ENCODE measurements at regions not wholly inside any gene's neighbourhood (a gene's known extent, or its start where the extent isn't known, plus 50 kb on each side); places are given as distances from the start of the nearest gene placed in this dataset.

GRCh38 chr15:47484997-47485396 is 232.3 kb upstream of the SEMA6D start:
- TF ChIP-seq POLR2A (IDR thresholded peaks at IDR 0.05), result no peak
- TF ChIP-seq, protein P1, sequence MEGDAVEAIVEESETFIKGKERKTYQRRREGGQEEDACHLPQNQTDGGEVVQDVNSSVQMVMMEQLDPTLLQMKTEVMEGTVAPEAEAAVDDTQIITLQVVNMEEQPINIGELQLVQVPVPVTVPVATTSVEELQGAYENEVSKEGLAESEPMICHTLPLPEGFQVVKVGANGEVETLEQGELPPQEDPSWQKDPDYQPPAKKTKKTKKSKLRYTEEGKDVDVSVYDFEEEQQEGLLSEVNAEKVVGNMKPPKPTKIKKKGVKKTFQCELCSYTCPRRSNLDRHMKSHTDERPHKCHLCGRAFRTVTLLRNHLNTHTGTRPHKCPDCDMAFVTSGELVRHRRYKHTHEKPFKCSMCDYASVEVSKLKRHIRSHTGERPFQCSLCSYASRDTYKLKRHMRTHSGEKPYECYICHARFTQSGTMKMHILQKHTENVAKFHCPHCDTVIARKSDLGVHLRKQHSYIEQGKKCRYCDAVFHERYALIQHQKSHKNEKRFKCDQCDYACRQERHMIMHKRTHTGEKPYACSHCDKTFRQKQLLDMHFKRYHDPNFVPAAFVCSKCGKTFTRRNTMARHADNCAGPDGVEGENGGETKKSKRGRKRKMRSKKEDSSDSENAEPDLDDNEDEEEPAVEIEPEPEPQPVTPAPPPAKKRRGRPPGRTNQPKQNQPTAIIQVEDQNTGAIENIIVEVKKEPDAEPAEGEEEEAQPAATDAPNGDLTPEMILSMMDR (IDR thresholded peaks at IDR 0.05), result no peak

Data from adrenal gland (tissue), 5 donors.